Bronchial epithelial cell (primary cell): ENCODE measurements at regions not wholly inside any gene's neighbourhood (a gene's known extent, or its start where the extent isn't known, plus 50 kb on each side); places are given as distances from the start of the nearest gene placed in this dataset.

Source experiments
- DNase-seq: peaks from one replicate; pipeline ENCODE4 v3.0.0-alpha.2; 2010; ENCODE audit warnings: low read depth
- FAIRE-seq: peaks from 2 replicates; lab custom pipeline; 2011; peaks lifted over from hg19 to GRCh38; lab: Jason Lieb, UNC
- H3K27me3 ChIP-seq: 2 replicates; pipeline ENCODE4 v1.5.1; 2011; ENCODE audit warnings: low read length; ENCODE audit not compliant: control insufficient read depth, insufficient read depth
- H3K36me3 ChIP-seq: 2 replicates; pipeline ENCODE4 v1.5.1; 2011; ENCODE audit warnings: low read length; ENCODE audit not compliant: control insufficient read depth, insufficient read depth
- H3K4me3 ChIP-seq: 2 replicates; pipeline ENCODE4 v1.5.1; 2011; ENCODE audit warnings: mild to moderate bottlenecking, low read depth, low read length, control low read depth
- CTCF ChIP-seq: IDR thresholded peaks from 2 replicates; pipeline ENCODE4 v1.5.1; 2011; ENCODE audit warnings: mild to moderate bottlenecking, moderate library complexity, low read length, control low read depth, inconsistent platforms; ENCODE audit not compliant: insufficient read depth, severe bottlenecking

GRCh38 chr10:50987934-50988333, 86.4 kb upstream of the PRKG1 start:
- no peak for FAIRE-seq
- no peak for TF ChIP-seq CTCF
- Histone ChIP-seq H3K36me3 (no peaks in the 10 kb centered on the region), H3K27me3 (peaks cover 8% of the 10 kb centered on the region), H3K4me3 (no peak overlapping the region)
- no peak for DNase-seq

- Histone ChIP-seq H3K27me3 (peaks cover 8% of the 10 kb centered on the region), H3K36me3 (no peaks in the 10 kb centered on the region), H3K4me3 (no peak overlapping the region)
- peak; percentile 6 for TF ChIP-seq CTCF
- DNase-seq, result peak; percentile 22
- FAIRE-seq, result no peak
Measured at GRCh38 chr10:50988792-50989191, 85.5 kb upstream of the PRKG1 start.

- FAIRE-seq, result no peak
Measured at GRCh38 chr10:50990568-50991455, 83.5 kb upstream of the PRKG1 start.

GRCh38 chr10:50991456-50992355, 82.6 kb upstream of the PRKG1 start:
- Histone ChIP-seq H3K36me3 (no peaks in the 10 kb centered on the region), H3K4me3 (peak overlapping the region; percentile 45), H3K27me3 (peaks cover 5% of the 10 kb centered on the region)
- FAIRE-seq (no peak), DNase-seq (no peak)
- no peak for TF ChIP-seq CTCF

More at GRCh38 chr10:50990568-50991455, 83.5 kb upstream of the PRKG1 start:
- peak; percentile 71 for DNase-seq
- Histone ChIP-seq H3K27me3 (peaks cover 5% of the 10 kb centered on the region), H3K4me3 (peak overlapping the region; percentile 45), H3K36me3 (no peaks in the 10 kb centered on the region)
- no peak for TF ChIP-seq CTCF

GRCh38 chr10:50992356-50992901, 81.9 kb upstream of the PRKG1 start:
- FAIRE-seq, result no peak
- Histone ChIP-seq H3K4me3 (no peak overlapping the region), H3K36me3 (no peaks in the 10 kb centered on the region), H3K27me3 (peaks cover 5% of the 10 kb centered on the region)
- no peak for TF ChIP-seq CTCF
- DNase-seq, result no peak
